HG02852 (cell line): ENCODE measurements at regions not wholly inside any gene's neighbourhood (a gene's known extent, or its start where the extent isn't known, plus 50 kb on each side); places are given as distances from the start of the nearest gene placed in this dataset.
"Not testable (repeated sequence)": the region's sequence is repeated elsewhere in the genome, so short reads cannot be mapped to it uniquely, and the experiment has no call there.

ENCODE experiments used
- ATAC-seq: cut with Tn5 transposase; IDR thresholded peaks from one replicate; pipeline ENCODE4 v1.9.1; 2021; ENCODE audit warnings: mild to moderate bottlenecking, moderate library complexity; ENCODE audit not compliant: unreplicated experiment

GRCh38 chr18:63071701-63072141 lies 247.8 kb downstream of the BCL2 start:
- no peak for ATAC-seq

- ATAC-seq: no peak
Observed at GRCh38 chr18:63070767-63071502, 248.6 kb downstream of the BCL2 start.

- no peak for ATAC-seq
Observed at GRCh38 chr18:63069496-63069895, 250.1 kb downstream of the BCL2 start.

- no peak for ATAC-seq
Observed at GRCh38 chr18:63067939-63068338, 251.6 kb downstream of the BCL2 start.

- ATAC-seq: no peak
Observed at GRCh38 chr18:63065172-63065571, 254.4 kb downstream of the BCL2 start.

GRCh38 chr18:63063171-63063570 lies 256.4 kb downstream of the BCL2 start:
- ATAC-seq: no peak

GRCh38 chr18:63062246-63062645 lies 257.3 kb downstream of the BCL2 start:
- ATAC-seq: no peak

GRCh38 chr18:63061303-63061702 lies 258.3 kb downstream of the BCL2 start:
- no peak for ATAC-seq

- ATAC-seq: no peak
Observed at GRCh38 chr18:63058521-63058920, 261.0 kb downstream of the BCL2 start.

- no peak for ATAC-seq
Observed at GRCh38 chr18:63057707-63058106, 261.9 kb downstream of the BCL2 start.

- ATAC-seq: no peak
Observed at GRCh38 chr18:63054901-63055584, 264.5 kb downstream of the BCL2 start.

- no peak for ATAC-seq
Observed at GRCh38 chr18:63051928-63052327, 267.6 kb downstream of the BCL2 start.

- ATAC-seq: not testable (repeated sequence)
Observed at GRCh38 chr18:63050667-63051395, 268.7 kb downstream of the BCL2 start.

- no peak for ATAC-seq
Observed at GRCh38 chr18:63046375-63046774, 273.2 kb downstream of the BCL2 start.

- ATAC-seq: no peak
Observed at GRCh38 chr18:63043516-63043915, 276.1 kb downstream of the BCL2 start.

- no peak for ATAC-seq
Observed at GRCh38 chr18:63042351-63042750, 277.2 kb downstream of the BCL2 start.

- ATAC-seq: peak; percentile 75
Observed at GRCh38 chr18:63040788-63041410, 278.7 kb downstream of the BCL2 start.

GRCh38 chr18:63037491-63037890 lies 282.1 kb downstream of the BCL2 start:
- ATAC-seq: no peak

- no peak for ATAC-seq
Observed at GRCh38 chr18:63031375-63031774, 288.2 kb downstream of the BCL2 start.
